Amniotic epithelial cell (primary cell): ENCODE measurements at regions not wholly inside any gene's neighbourhood (a gene's known extent, or its start where the extent isn't known, plus 50 kb on each side); places are given as distances from the start of the nearest gene placed in this dataset.
"Not testable (repeated sequence)": the region's sequence is repeated elsewhere in the genome, so short reads cannot be mapped to it uniquely, and the experiment has no call there.

ENCODE experiments used
- DNase-seq: peaks from one replicate; pipeline ENCODE4 v3.0.0-alpha.2; 2010; ENCODE audit warnings: low read depth

DNA sequence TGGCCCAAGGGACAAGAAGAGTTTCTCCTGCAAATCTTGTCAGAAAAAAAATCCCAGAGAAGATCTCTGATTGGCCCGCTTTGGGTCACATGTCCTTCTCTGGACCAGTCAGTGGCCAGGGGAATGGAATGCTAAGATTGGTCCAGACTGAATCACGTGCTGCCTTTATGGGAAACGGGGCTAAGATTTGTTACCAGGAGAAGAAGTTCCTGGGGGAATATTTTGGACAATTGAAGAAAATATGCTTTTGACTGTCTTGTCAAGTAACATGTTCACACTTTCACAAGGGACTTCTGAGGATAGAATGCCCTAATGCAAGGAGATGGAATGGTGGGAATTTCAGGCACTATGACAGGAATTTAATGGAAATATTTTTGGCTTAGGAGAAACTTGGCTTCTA is 74.1 kb upstream of the SH3PXD2B start:
- DNase-seq: no peak

DNA sequence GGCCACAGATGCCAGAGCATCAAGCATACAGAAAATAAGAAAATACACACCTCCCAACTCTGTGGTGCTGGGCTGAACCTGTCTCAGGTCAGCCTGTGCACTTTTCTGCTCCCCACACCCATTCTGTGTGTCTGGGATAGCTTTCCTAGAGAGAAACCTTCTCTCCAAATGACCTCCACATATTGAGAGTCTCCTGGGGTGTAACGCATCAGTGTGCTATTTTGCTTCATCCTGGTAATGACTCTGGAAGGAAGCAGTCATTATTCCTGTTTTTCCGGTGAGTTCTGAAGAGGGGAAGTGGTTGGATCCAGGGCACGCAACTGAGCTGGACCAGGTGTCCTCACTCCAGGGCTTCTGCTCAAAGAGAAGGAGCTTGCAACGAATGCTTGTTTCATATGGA is 73.2 kb upstream of the SH3PXD2B start:
- DNase-seq: no peak

DNA sequence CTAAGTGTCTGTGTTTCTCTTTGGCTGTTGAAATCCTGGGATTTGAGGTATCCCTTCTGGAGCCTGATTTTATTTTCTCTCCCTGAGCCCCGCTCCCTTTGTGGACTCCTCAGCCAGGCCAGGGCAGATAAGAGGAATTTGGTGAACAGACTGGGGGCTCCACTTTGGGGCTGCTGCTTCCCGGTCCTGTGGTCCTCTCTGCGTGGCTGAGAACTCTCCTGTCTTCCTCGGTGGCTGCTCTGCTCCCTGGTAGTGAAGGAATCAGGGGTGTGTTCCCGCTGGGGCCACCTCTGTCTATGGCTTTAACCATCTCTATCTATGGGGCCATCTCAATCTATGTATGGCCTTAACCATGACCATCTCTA is 71.7 kb upstream of the SH3PXD2B start:
- no peak for DNase-seq

DNA sequence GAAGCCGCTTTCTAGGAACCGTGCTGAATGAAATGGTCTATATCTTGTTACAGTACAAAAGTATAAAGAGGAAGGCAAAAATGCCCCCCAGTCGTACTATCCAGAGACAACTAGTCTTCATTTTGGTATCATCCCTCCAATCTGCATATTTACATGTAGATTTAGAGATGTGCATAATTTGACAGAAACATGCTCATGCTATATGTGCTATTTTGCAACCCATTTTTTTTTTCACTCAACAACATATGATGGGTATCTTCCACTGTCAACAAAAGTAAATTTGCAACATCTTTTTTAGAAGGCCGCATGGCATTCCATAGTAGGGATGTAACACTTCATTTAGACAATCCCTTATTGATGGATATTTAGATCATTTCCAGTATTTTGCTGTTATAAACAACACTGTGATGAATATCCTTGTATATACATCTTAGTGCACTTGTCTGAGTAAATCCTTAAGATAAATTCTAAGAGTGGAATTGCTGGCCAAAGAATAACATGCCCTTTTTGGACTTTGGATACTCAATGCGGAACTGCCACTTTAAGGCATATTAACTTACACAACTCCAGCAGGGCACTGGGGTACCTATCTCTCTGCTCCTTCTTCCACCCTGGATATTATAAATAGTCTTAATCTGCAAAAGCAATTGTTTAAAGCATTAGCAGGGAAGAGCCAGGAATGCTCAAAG is 71.1 kb upstream of the SH3PXD2B start:
- no peak for DNase-seq

DNA sequence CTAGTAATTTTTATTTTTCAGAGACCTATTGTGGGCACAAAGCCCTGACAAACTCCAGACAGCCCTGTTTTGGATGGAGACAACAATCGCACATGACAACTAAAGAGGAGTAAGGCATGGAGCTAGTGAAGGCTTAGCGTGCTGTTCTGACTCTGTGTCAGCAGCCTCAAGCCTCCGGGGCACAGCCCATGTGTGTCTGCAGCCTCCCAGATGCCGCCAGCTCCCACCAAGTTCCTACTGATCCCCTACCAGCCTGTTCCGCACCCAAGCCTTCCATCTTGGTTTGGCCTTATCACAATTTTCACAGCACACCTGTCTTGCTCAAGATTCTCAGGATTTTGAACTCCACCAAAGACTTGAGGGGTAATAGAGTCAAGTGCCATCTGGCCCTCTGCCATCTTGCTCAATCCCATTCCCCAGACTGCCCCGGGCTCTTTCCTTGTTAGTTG is 70.3 kb upstream of the SH3PXD2B start:
- no peak for DNase-seq

DNA sequence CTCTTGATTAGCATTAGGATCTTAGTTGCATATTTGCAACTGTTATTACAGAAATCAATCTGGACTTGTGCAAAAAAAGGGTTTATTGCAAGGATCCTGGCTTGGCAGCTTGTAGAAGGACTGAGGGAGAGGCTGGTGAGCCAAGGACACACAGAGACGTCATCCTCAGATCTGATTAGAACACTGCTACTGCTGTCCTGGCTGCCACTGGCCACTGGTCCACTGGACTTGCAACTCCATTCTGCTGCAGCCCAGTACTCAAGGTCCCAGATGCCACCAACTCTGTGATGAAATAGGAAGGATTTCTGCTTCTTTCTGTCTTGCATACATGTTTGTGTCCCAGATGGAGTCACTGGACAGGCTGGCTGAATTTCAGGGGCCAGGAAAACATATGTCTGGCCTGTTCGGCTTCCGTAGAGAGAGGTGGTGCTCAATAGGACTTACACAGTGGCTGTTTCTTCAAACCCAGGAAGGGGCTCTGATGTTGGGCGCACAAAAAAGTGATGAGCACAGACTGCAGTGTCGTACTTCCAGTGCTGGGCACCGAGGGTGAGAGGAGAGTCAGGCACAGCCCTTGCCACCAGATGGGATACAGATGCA is 68.9 kb upstream of the SH3PXD2B start:
- DNase-seq: no peak

DNA sequence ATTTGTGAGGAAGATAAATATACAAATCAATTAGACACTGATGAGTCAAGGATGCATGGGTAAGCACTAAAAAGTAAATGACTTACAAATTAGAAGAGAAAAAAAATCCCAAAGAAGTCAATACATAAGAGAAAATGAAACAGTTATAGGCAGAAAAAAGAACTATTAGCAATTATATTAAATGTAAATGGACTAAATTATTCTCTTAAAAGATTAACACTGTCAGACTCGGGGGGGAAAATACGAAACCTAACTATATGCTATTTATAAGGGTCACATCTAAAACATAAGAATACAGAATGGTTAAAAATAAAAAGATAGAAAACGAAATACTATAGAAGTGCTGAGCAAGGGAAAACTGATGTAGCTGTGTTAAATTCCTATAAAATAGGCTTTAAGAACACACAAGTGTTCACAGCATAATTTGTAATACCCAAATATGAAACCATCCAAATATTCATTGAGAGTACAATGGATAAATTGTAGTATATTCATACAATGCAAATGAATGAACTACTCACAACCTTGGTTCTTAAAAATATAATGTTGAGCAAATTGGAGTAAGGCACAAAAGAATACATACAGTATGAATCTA is 67.1 kb upstream of the SH3PXD2B start:
- no peak for DNase-seq

DNA sequence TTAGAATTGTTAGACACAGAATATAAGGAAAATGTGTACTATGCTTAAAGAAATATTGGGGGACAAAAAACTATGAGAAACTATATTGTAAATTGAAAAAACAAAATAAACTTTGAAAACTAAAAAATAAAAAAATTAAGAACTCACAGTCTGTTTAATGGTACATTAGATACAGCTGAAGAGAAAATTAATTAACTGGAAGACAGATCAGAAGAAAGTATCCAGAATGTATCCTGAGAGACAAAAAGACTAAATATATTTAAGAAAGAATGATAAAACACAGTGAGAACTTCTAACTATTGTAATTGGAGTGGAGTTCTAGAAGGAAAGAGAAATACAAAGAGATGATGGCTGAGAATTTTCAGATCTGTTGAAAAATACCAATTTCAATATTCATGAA is 57.6 kb upstream of the SH3PXD2B start:
- DNase-seq: no peak

DNA sequence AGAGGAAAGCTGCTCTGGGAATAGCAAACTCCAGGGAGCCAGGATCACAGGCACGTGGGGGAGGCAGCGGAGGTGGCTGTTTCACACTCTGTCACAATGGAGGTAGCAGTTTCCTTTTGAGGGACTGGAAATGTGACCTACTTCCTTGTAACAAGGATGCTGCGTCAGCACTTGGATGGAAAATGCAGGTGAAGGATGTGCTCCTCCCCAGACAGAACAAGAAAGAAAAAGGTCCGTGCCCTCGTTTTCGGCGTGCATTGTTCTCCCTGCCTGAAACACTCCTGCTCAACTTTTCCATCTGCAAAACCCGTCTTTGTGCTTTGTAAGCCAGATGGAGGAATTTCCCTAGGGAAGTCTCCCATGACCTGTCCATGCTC is 55.1 kb upstream of the SH3PXD2B start:
- DNase-seq: no peak

DNA sequence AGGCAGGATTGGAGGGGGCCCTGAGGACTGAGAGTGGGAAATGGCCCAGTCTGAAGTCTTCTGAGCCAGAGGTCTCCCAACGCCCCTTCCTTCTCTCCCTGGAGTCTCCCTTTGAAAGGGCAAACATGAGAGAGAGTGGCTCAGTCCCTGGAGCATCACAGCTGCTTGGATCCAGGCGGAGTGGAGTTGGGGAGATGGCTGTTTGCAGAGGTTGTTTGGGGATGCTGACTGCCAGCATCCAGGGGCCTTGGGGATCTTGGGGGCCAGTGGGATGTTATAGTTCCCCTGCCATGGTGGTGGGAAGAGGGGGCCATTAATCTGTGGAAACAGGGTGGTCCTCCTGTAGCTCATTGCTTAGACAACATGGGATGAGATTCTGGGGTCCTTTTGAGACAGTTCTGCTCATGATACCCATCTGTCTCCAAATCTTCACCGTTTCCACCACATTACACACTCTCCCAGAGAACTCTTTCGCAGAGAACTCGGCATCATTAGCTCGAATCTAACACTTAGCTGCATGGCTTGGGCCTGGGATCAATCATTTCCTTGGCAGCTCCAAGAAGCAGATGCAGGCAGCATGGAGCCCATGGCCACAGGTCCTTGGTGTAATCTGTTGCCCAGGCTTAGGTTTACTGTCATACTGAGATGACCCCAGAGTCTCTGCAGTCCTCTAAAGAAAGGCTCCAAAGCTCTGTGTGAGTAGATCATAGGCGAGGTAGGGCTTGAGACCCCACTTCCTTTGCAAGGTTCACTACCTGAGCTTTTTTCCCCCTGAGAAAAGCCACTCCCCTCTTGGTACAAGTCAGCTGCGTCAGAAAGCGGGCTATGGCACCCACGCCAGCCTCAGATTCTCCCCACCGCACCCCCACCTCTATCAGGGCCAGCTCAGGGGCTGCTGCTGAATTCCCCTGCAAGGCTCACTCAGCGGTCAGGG is 54.4 kb upstream of the SH3PXD2B start:
- no peak for DNase-seq

DNA sequence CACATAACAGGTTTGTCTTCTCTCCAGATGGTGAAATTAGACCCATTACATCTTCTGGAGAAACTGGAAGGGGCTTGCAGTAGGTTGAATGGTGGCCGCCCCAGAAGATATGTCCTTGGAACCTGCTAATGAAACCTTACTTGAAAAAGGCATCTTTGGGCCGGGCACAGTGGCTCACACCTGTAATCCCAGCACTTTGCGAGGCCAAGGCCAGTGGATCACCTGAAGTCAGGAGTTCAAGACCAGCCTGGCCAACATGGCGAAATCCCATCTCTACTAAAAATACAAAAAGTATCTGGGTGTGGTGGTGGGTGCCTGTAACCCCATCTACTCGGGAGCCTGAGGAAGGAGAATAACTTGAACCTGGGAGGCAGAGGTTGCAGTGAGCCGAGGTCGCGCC is 53.2 kb upstream of the SH3PXD2B start:
- not testable (repeated sequence) for DNase-seq

DNA sequence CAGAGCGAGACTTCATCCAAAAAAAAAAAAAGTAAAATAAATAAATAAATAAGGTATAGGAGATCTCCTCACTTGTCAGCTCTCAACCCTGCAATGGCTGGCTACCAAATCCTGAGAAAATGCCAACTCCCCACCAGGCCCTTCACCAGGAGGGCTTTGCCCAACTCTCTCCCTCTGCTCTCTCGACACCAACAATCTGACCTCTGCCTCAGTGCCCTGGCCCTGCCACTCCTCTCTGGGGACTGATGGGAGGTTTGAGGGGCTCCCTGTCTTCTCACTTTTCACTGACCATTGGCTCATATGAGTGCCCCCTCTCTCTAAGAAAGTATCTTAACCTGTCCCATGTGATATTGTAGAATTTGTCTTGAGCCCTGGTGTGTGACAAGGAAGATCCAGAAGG is 52.6 kb upstream of the SH3PXD2B start:
- DNase-seq: no peak

DNA sequence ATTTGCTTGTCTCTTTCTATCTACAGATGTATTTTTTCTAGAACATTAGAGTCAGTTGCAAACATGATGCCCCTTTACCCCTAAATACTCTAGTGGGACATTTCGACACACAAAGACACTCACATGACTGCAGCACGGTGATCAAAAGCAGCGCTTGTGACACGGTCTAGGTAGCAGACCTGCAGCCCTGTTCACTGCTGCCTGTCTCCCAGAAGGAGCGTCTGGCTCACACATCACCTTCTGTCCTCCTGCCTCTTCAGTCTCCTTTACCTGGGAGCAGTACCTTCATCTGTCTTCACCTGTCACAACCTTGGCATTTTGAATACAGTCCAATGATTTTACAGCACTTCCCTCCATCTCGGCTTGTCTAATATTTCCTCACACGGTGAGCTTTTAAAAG is 51.9 kb upstream of the SH3PXD2B start:
- DNase-seq: no peak

DNA sequence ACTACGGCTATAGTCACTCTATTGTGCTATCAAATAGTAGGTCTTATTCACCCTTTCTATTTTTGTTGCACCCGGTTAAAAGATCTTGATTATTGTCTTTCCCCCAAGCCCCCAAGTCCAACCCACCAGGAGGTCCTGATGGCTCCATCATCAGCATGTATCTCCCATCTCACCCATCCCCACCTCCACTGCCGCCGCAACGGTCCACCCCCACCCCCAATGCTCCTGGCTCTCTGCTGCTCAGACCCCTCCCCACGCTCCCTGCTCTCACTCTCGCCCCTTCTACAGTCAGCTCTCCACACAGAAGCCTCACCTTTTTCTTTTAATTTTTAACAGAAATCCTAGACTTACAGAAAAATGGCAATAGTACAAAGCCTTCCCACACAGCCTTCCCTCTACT is 51.5 kb upstream of the SH3PXD2B start:
- no peak for DNase-seq

DNA sequence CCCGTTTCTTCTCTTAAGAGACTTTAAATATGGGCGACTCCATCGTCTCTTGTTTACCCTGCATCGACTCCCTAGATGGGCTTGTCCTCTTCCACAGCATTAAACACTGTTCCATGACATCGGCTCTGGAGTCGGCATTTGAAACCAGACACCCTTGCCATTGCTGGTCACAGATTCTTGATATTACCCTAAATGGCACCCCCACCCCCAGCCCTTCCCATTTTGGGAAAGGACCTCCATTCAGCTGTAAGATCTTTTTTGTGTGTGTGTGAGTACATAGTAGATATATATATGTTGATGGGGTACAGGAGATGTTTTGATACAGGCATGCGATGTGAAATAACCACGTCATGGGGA is 51.1 kb upstream of the SH3PXD2B start:
- DNase-seq: no peak

DNA sequence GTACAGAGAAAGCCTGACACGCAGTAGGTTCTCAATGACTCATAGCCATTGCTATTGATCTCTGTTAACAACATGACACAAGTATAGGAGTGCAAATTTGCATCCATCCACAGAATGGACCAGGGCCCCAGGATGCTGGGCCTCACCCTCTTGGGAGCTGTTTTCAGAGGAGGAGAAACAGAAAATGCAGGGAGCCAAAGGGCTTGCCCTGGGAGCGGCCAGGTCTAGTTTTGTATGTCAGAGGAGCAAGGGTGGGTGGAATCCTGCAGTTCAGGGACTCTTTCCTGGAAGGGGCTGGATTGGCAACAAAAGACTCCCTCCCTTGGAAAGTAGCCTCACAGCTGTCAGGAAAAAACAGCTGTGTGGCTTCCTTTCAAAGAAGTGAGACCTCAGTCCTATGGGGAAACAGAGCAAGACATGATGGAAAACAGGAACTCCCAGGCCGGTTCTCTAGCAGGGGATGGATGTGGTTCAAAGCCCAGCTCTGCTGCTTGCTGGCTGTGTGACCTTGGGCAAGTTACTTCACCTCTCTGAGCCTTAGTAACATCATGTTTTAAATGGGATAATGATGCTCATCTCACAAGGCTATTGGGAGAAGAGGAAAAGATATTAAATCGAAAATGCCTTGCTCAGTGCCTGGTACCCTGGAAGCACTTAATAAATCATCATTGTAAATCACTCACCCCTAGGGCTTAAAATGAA is 50.5 kb upstream of the SH3PXD2B start:
- DNase-seq: no peak

DNA sequence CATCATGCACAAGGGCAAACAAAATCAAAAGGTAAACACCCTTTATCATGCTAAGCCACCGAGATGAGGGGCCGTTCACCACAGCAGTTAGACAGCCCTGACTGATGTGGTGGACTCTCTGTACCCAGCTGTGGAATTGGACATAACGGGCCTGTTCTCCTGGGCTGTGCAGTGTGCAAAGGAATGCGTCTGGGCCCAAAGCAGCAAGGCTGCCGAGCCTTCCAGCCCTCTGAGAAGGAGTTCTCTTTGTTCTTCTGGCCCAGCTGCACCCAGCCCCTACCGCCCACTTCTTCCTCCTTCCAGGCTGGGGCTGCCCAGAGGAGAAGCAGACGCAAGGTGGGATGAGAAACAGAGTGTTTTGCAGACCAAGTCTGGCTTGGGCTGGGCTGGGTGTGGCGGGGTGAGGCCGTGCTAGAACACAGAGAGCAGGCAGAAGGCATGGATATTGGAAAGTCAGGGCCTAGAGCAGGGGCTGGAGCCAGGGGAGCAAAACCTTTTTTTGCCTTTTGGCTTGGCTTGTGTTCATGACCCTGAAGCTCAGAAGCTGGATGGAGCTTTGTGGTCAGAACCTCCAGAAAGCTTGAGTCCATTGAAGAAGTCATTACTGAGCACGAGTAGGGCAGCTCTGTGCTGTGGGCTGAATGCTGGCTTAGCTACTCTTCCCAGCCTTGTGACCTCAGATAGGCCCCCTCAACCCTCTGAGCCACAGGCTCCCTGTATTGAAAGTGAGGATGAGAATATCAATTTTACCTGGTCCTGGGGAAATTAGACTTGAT is 49.8 kb upstream of the SH3PXD2B start:
- DNase-seq: no peak
